Psoas muscle (tissue), 7 donors: ENCODE measurements at regions not wholly inside any gene's neighbourhood (a gene's known extent, or its start where the extent isn't known, plus 50 kb on each side); places are given as distances from the start of the nearest gene placed in this dataset.

Experiments
- ATAC-seq, 4 donors: fragments of 200-7000 bp; cut with Tn5 transposase; one replicate each; pipeline ENCODE4 v1.9.1; 2020; ENCODE audit warnings: moderate library complexity in 3 of 4, mild to moderate bottlenecking in 2 of 4
- DNase-seq, 2 donors: peaks; one replicate each; pipeline ENCODE4 v3.0.0-alpha.2; 2020
- H3K27ac ChIP-seq: fragments of 200-600 bp; one replicate; pipeline ENCODE4 v1.8.0; 2022
- H3K27me3 ChIP-seq, 3 donors: fragments of 200-600 bp in 1 of 3; one replicate each; pipeline versions ENCODE4 v1.6.1 to v1.8.0; 2013 to 2022; ENCODE audit warnings: low read length in 2 of 3, mild to moderate bottlenecking in 2 of 3, moderate library complexity in 1 of 3; ENCODE audit not compliant: insufficient read depth in 3 of 3
- H3K36me3 ChIP-seq, 2 donors: fragments of 200-600 bp in 1 of 2; one replicate each; pipeline versions ENCODE4 v1.6.1 to v1.8.0; 2013 to 2022; ENCODE audit warnings: low read depth in 1 of 2, mild to moderate bottlenecking in 1 of 2, moderate library complexity in 1 of 2; ENCODE audit not compliant: insufficient read depth in 1 of 2
- H3K4me1 ChIP-seq: fragments of 200-600 bp; one replicate; pipeline ENCODE4 v1.8.0; 2022
- H3K4me3 ChIP-seq: fragments of 200-600 bp; one replicate; pipeline ENCODE4 v1.8.0; 2022; ENCODE audit warnings: mild to moderate bottlenecking
- H3K9me3 ChIP-seq: fragments of 200-600 bp; one replicate; pipeline ENCODE4 v1.8.0; 2022
- CTCF ChIP-seq: fragments of 200-600 bp; IDR thresholded peaks from one replicate; pipeline ENCODE4 v1.8.0; 2022; ENCODE audit warnings: antibody characterized with exemption
- WGBS, 3 donors: extraction: QIAGEN DNeasy Blood & Tissue Kit; methylation state at CpG; one replicate each; pipeline versions ENCODE4 v1.1.6 to v1.1.7; 2013; 5-methylcytosine and 5-hydroxymethylcytosine counted together
- intact Hi-C, 2 donors: fragments of 100-400 bp; cut with DNase I; formaldehyde crosslinking; loops; one replicate each; pipeline versions ENCODE4 v1.11.0 to v1.14.2; 2022
- donor health status: healthy with polysubstance abuse.
- donor health status: DM: no; HTN: no; CAD: no; lungs with moderate emphysema.
- donor health status: Bipolar disorder and iron deficiency.
- donor health status: healthy.
- donor health status: DM: yes; HTN: yes; CAD: no.
- donor health status: DM: no; HTN: no; CAD: no.
- donor health status: DM: yes; HTN: yes; CAD: no.

- Histone ChIP-seq H3K27me3 (no peaks in the 10 kb centered on the region), H3K4me3 (no peak overlapping the region), H3K4me1 (no peaks in the 10 kb centered on the region), H3K27ac (no peak overlapping the region), H3K9me3 (no peaks in the 10 kb centered on the region), H3K36me3 (no peaks in the 10 kb centered on the region)
- TF ChIP-seq CTCF: no peak
- intact Hi-C loops: no loop called here
- ATAC-seq: no peak
- WGBS, 3 donors: 80 to 86% (median 84%) methylated on average over 4 of the region's 4 CpGs
- DNase-seq: no peak
Measured at GRCh38 chr3:19093084-19093483, 55.2 kb upstream of the KCNH8 start.

- no peaks in the 10 kb centered on the region for H3K9me3 ChIP-seq
- H3K4me1 ChIP-seq: no peaks in the 10 kb centered on the region
- ATAC-seq (no peak), DNase-seq (no peak)
- H3K4me3 ChIP-seq: no peak overlapping the region
- intact Hi-C loops: no loop called here
- 78 to 84% (median 84%) methylated on average over 2 of the region's 2 CpGs for WGBS, 3 donors
- no peaks in the 10 kb centered on the region for H3K27me3 ChIP-seq
- H3K27ac ChIP-seq: no peak overlapping the region
- H3K36me3 ChIP-seq: no peaks in the 10 kb centered on the region
- no peak for TF ChIP-seq CTCF
Measured at GRCh38 chr3:19077388-19077787, 70.9 kb upstream of the KCNH8 start.

- no peak overlapping the region for H3K27ac ChIP-seq
- ATAC-seq: no peak
- H3K4me3 ChIP-seq: no peak overlapping the region
- intact Hi-C loops: no loop called here
- no peaks in the 10 kb centered on the region for H3K27me3 ChIP-seq
- TF ChIP-seq CTCF: no peak
- H3K9me3 ChIP-seq: no peaks in the 10 kb centered on the region
- H3K36me3 ChIP-seq: no peaks in the 10 kb centered on the region
- WGBS, 3 donors: 69 to 90% (median 78%) methylated on average over 2 of the region's 2 CpGs
- DNase-seq: no peak
- no peaks in the 10 kb centered on the region for H3K4me1 ChIP-seq
Measured at GRCh38 chr3:19075037-19075436, 73.3 kb upstream of the KCNH8 start.

GRCh38 chr3:19074257-19074900 is 73.9 kb upstream of the KCNH8 start:
- DNase-seq (peak in 1 of 2 donors; percentile 19), ATAC-seq (no peak)
- no peak overlapping the region for H3K27ac ChIP-seq
- H3K9me3 ChIP-seq: no peaks in the 10 kb centered on the region
- H3K4me1 ChIP-seq: no peaks in the 10 kb centered on the region
- WGBS, 3 donors: 13 to 34% (median 26%) methylated on average over 2 of the region's 2 CpGs
- no peaks in the 10 kb centered on the region for H3K27me3 ChIP-seq
- intact Hi-C loops: no loop called here
- H3K4me3 ChIP-seq: no peak overlapping the region
- no peak for TF ChIP-seq CTCF
- no peaks in the 10 kb centered on the region for H3K36me3 ChIP-seq
